ENCODE measurements at regions not wholly inside any gene's neighbourhood (a gene's known extent, or its start where the extent isn't known, plus 50 kb on each side); places are given as distances from the start of the nearest gene placed in this dataset.

DNA sequence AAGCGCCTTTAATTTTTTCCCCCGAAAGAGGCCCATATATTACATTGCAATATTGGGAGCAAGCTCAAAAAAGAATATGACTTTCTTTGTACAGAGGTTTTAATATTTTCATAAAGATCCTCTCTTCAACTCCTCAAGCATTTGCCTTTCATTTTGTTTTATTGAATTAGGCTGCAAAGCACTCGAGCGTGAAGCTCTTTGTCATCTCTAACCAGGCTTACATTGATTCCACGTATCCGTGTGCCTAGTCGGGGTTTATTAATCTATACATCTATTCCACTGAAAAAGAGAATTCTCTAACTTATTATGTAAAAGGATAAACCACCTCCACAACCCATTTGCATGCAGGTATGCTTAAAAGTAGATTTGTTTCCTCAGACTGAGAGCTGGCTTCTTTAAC, 234.8 kb upstream of the TMPO start:
- no peaks in the 10 kb centered on the region for H3K4me1 ChIP-seq (replicated peaks in 1 of 2)
- TF ChIP-seq POLR2A (IDR thresholded peaks at IDR 0.05), result no peak
- TF ChIP-seq, protein P1, sequence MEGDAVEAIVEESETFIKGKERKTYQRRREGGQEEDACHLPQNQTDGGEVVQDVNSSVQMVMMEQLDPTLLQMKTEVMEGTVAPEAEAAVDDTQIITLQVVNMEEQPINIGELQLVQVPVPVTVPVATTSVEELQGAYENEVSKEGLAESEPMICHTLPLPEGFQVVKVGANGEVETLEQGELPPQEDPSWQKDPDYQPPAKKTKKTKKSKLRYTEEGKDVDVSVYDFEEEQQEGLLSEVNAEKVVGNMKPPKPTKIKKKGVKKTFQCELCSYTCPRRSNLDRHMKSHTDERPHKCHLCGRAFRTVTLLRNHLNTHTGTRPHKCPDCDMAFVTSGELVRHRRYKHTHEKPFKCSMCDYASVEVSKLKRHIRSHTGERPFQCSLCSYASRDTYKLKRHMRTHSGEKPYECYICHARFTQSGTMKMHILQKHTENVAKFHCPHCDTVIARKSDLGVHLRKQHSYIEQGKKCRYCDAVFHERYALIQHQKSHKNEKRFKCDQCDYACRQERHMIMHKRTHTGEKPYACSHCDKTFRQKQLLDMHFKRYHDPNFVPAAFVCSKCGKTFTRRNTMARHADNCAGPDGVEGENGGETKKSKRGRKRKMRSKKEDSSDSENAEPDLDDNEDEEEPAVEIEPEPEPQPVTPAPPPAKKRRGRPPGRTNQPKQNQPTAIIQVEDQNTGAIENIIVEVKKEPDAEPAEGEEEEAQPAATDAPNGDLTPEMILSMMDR (IDR thresholded peaks at IDR 0.05), result no peak
- intact Hi-C loops (cut with DNase I), result no loop called here
- H3K9me3 ChIP-seq (replicated peaks in 1 of 3), result no peaks in the 10 kb centered on the region
- no peak overlapping the region for H3K4me3 ChIP-seq
- no peaks in the 10 kb centered on the region for H3K36me3 ChIP-seq (replicated peaks in 1 of 2)
- H3K27me3 ChIP-seq, result no peaks in the 10 kb centered on the region
- 85 to 86% (median 86%) methylated on average over 7 of the region's 7 CpGs for WGBS, 4 donors
- DNase-seq, result no peak
- no peak overlapping the region for H3K27ac ChIP-seq

DNA sequence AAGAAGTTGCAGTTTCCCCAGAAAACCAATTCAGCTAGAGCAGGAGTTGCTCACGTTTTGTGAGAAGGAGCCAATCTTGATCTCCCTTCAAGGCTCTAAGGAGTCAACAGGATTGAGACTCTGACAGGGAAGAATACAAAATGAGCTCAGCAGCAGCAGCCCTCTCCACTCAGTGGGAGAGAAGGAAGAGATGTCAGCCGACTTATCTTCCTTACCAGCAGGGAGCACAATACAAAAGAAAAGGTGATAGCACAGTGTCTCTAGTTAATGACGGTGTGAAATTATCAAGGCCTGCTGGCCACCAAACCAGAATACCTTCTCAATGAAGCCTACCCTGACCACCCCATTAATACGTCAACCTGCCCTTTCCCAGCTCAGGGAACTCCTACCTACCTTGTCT, 223.6 kb upstream of the TMPO start:
- intact Hi-C loops (cut with DNase I), result no loop called here
- H3K4me1 ChIP-seq (replicated peaks in 1 of 2), result no peaks in the 10 kb centered on the region
- TF ChIP-seq, protein P1 (IDR thresholded peaks at IDR 0.05), result no peak
- no peak for TF ChIP-seq POLR2A (IDR thresholded peaks at IDR 0.05)
- no peaks in the 10 kb centered on the region for H3K27me3 ChIP-seq
- 17 to 25% (median 19%) methylated on average over 4 of the region's 4 CpGs for WGBS, 4 donors
- DNase-seq, result no peak
- no peaks in the 10 kb centered on the region for H3K9me3 ChIP-seq (replicated peaks in 1 of 3)
- no peaks in the 10 kb centered on the region for H3K36me3 ChIP-seq (replicated peaks in 1 of 2)
- H3K4me3 ChIP-seq, result no peak overlapping the region
- H3K27ac ChIP-seq, result no peak overlapping the region

DNA sequence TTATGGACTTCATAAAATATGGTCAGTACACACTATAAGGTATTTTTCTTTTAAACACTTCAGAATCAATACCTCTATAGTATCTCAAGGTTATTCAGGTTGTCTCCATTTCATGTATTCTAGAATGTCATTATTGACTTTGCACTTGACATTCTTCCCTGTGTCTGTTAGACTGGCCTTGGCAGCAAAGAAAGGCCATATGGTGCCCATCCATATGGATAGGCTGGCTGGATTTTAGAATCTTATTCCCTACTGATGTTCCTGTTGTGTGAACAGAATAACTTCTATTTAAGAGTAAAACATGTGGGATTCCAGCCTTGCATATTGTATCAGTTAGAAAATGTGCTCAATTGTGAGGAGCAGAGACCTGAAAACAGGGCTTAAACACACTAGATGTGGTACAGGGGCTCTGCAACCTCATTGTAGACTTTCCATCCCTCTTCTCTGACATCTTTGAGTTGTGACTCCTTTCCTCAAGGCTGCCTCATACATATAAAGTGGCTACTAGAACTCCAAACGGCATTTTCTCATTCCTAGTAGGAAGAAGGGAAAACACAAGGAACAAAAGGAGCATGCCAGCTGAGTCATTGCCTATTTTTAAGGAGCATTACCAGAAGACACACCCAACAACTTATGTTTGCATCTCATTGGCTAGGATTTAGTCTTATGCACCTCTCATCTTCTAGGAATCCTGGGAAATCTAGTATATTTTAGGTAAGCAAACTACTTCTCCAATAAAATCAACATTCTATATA, 221.2 kb upstream of the TMPO start:
- no peak for TF ChIP-seq POLR2A (IDR thresholded peaks at IDR 0.05)
- TF ChIP-seq, protein P1 (IDR thresholded peaks at IDR 0.05), result no peak
- no peaks in the 10 kb centered on the region for H3K36me3 ChIP-seq (replicated peaks in 1 of 2)
- 47 to 53% (median 50%) methylated on average over 1 of the region's 1 CpG for WGBS, 4 donors
- H3K4me1 ChIP-seq (replicated peaks in 1 of 2), result no peaks in the 10 kb centered on the region
- intact Hi-C loops (cut with DNase I), result no loop called here
- no peaks in the 10 kb centered on the region for H3K27me3 ChIP-seq
- H3K9me3 ChIP-seq (replicated peaks in 1 of 3), result no peaks in the 10 kb centered on the region
- no peak for DNase-seq
- H3K4me3 ChIP-seq, result no peak overlapping the region
- no peak overlapping the region for H3K27ac ChIP-seq

DNA sequence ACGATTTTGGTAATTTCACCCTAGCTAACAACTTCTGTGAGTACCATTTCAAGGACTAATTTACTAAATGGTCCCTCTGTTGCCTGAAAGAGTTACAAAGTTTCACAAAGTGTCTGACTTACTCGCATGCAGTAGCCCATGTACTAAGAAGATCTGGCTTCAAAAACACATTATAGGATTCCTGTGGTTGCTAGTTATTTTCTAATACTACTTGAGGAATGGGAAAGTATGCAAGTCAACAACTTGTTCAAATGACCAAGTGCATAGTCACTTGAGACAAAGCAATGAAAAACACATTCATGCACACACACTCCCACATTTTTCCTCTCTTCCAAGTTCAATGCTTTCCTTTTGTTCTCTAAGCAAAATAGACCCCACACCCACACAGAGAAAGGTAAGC, 219.7 kb upstream of the TMPO start:
- no peak for TF ChIP-seq POLR2A (IDR thresholded peaks at IDR 0.05)
- TF ChIP-seq, protein P1 (IDR thresholded peaks at IDR 0.05), result no peak
- Histone ChIP-seq H3K4me1 (replicated peaks in 1 of 2) (no peaks in the 10 kb centered on the region), H3K4me3 (no peak overlapping the region), H3K27me3 (no peaks in the 10 kb centered on the region), H3K27ac (no peak overlapping the region), H3K36me3 (replicated peaks in 1 of 2) (no peaks in the 10 kb centered on the region), H3K9me3 (replicated peaks in 1 of 3) (no peaks in the 10 kb centered on the region)
- WGBS, 4 donors, result 51 to 67% (median 61%) methylated on average over 2 of the region's 2 CpGs
- intact Hi-C loops (cut with DNase I), result no loop called here
- DNase-seq, result no peak

All from adrenal gland (tissue), 9 donors.